Heart right ventricle (tissue), 16 donors: ENCODE measurements at regions not wholly inside any gene's neighbourhood (a gene's known extent, or its start where the extent isn't known, plus 50 kb on each side); places are given as distances from the start of the nearest gene placed in this dataset.

ENCODE experiments used
- ATAC-seq, 8 donors: fragments of 200-7000 bp; cut with Tn5 transposase; one replicate each; pipeline ENCODE4 v1.9.1; 2020; ENCODE audit warnings: mild to moderate bottlenecking in 8 of 8, moderate library complexity in 8 of 8, moderate number of reproducible peaks in 1 of 8
- DNase-seq, 2 donors: peaks; one replicate each; pipeline ENCODE4 v3.0.0-alpha.2; 2020
- H3K27ac ChIP-seq, 10 donors: fragments of 200-600 bp; sonication (generic) in 2 of 10; one replicate each; pipeline versions ENCODE4 v1.5.0 to v1.8.0; 2020 to 2022; ENCODE audit warnings: mild to moderate bottlenecking in 3 of 10
- H3K27me3 ChIP-seq, 7 donors: fragments of 200-600 bp; one replicate each; pipeline ENCODE4 v1.8.0; 2021 to 2022; ENCODE audit warnings: mild to moderate bottlenecking in 2 of 7
- H3K36me3 ChIP-seq, 9 donors: fragments of 200-600 bp; sonication (generic) in 1 of 9; one replicate each; pipeline versions ENCODE4 v1.5.0 to v1.8.0; 2020 to 2022; ENCODE audit warnings: mild to moderate bottlenecking in 2 of 9
- H3K4me1 ChIP-seq, 9 donors: fragments of 200-600 bp; sonication (generic) in 1 of 9; one replicate each; pipeline versions ENCODE4 v1.5.0 to v1.8.0; 2020 to 2022; ENCODE audit warnings: mild to moderate bottlenecking in 4 of 9
- H3K4me3 ChIP-seq, 10 donors: fragments of 200-600 bp; sonication (generic) in 2 of 10; one replicate each; pipeline versions ENCODE4 v1.5.0 to v1.8.0; 2020 to 2022; ENCODE audit warnings: mild to moderate bottlenecking in 7 of 10, moderate library complexity in 2 of 10
- H3K9me3 ChIP-seq, 11 donors: fragments of 200-600 bp in 10 of 11; sonication (generic) in 2 of 11; one replicate each; pipeline versions ENCODE4 v1.5.0 to v1.8.0; 2013 to 2022; ENCODE audit warnings: mild to moderate bottlenecking in 2 of 11, control low read depth in 1 of 11, moderate library complexity in 1 of 11
- whole genome bisulfite sequencing, 2 donors: extraction: QIAGEN DNeasy Blood & Tissue Kit; methylation state at CpG; one replicate each; pipeline ENCODE4 v1.1.7; 2013; ENCODE audit warnings: inconsistent platforms in 1 of 2; 5-methylcytosine and 5-hydroxymethylcytosine counted together
- intact Hi-C, 10 donors: fragments of 100-400 bp; cut with DNase I; formaldehyde crosslinking; loops; one replicate each; pipeline versions ENCODE4 v1.11.1 to v1.14.2; 2022
- TF ChIP-seq, protein P1 (sequence below), 9 donors: fragments of 200-600 bp; sonication (generic) in 2 of 9; IDR thresholded peaks; one replicate each; pipeline versions ENCODE4 v1.5.0 to v1.8.0; 2021 to 2022; ENCODE audit warnings: antibody characterized with exemption in 9 of 9, mild to moderate bottlenecking in 5 of 9, moderate library complexity in 1 of 9
- donor health status: Arrhythmogenic right ventricular cardiomyopathy.
- donor health status: ischemic (EF 13 %, LVEDD 7.1; RV severe dilation, severe dysfunction).
- donor health status: healthy with polysubstance abuse.
- donor health status: DM: no; HTN: yes; CAD: no.
- donor health status: DM: no; HTN: no; CAD: no.
- donor health status: ischemic (EF 25% LVEDD 6.9; RV normal size, moderate dysfunction).
- donor health status: ischemic (EF 25% LVEDD 5.7; RV mildly dilated, moderate dysfunction).
- donor health status: healthy.
- donor health status: DM: yes; HTN: yes; CAD: no.
- donor health status: Ischemic cardiomyopathy.
- donor health status: ischemic (EF 35%, LVEDD 5.7; RV mildly dilated, moderate dysfunction).
- donor health status: nonischemic (EF 11% LVEDD 7.7; RV severe dilation, severe dysfunction).
- donor health status: DM: yes; HTN: yes; CAD: no.
- donor health status: PGD.
- donor health status: ischemic (EF 29% LVEDD 5.4; RV normal size, mild dysfunction).
- donor health status: nonischemic (EF 23%, LVEDD 6.1; RV moderate dilation, normal function).

- DNase-seq (no peak), ATAC-seq (no peak)
- TF ChIP-seq, protein P1, sequence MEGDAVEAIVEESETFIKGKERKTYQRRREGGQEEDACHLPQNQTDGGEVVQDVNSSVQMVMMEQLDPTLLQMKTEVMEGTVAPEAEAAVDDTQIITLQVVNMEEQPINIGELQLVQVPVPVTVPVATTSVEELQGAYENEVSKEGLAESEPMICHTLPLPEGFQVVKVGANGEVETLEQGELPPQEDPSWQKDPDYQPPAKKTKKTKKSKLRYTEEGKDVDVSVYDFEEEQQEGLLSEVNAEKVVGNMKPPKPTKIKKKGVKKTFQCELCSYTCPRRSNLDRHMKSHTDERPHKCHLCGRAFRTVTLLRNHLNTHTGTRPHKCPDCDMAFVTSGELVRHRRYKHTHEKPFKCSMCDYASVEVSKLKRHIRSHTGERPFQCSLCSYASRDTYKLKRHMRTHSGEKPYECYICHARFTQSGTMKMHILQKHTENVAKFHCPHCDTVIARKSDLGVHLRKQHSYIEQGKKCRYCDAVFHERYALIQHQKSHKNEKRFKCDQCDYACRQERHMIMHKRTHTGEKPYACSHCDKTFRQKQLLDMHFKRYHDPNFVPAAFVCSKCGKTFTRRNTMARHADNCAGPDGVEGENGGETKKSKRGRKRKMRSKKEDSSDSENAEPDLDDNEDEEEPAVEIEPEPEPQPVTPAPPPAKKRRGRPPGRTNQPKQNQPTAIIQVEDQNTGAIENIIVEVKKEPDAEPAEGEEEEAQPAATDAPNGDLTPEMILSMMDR (IDR thresholded peaks at IDR 0.05), result no peak
- Histone ChIP-seq H3K9me3 (peaks cover 0 to 33% (median 0%) of the 10 kb centered on the region in 11 donors), H3K4me3 (no peak overlapping the region), H3K27me3 (no peaks in the 10 kb centered on the region), H3K36me3 (no peaks in the 10 kb centered on the region), H3K4me1 (no peaks in the 10 kb centered on the region), H3K27ac (no peak overlapping the region)
- intact Hi-C loops, result no loop called here
- 84 to 88% methylated on average over 3 of the region's 3 CpGs for WGBS, 2 donors
Measured at GRCh38 chr2:81550277-81550676, 1245.7 kb upstream of the LRRTM1 start.

- H3K27ac ChIP-seq, result no peak overlapping the region
- H3K27me3 ChIP-seq, result no peaks in the 10 kb centered on the region
- intact Hi-C loops, result no loop called here
- peaks cover 0 to 29% (median 0%) of the 10 kb centered on the region in 11 donors for H3K9me3 ChIP-seq
- DNase-seq (no peak), ATAC-seq (no peak)
- H3K4me3 ChIP-seq, result no peak overlapping the region
- H3K4me1 ChIP-seq, result no peaks in the 10 kb centered on the region
- no peaks in the 10 kb centered on the region for H3K36me3 ChIP-seq
- 75 to 80% methylated on average over 5 of the region's 5 CpGs for WGBS, 2 donors
- TF ChIP-seq, protein P1 (IDR thresholded peaks at IDR 0.05), result no peak
Measured at GRCh38 chr2:81549646-81550045, 1245.1 kb upstream of the LRRTM1 start.

GRCh38 chr2:81545626-81546025 lies 1241.1 kb upstream of the LRRTM1 start:
- no peak for DNase-seq
- 74 to 86% methylated on average over 2 of the region's 2 CpGs for WGBS, 2 donors
- H3K9me3 ChIP-seq, result peaks cover 0 to 7% (median 0%) of the 10 kb centered on the region in 11 donors

GRCh38 chr2:81542119-81542518 lies 1237.6 kb upstream of the LRRTM1 start:
- ATAC-seq (no peak), DNase-seq (no peak)
- Histone ChIP-seq H3K9me3 (peaks cover 0 to 3% (median 0%) of the 10 kb centered on the region in 11 donors), H3K27me3 (no peaks in the 10 kb centered on the region), H3K27ac (no peak overlapping the region), H3K4me1 (no peaks in the 10 kb centered on the region), H3K4me3 (no peak overlapping the region), H3K36me3 (no peaks in the 10 kb centered on the region)
- whole genome bisulfite sequencing, 2 donors, result 48 to 79% methylated on average over 1 of the region's 1 CpG
- intact Hi-C loops, result no loop called here
- TF ChIP-seq, protein P1 (IDR thresholded peaks at IDR 0.05), result no peak

More at GRCh38 chr2:81545626-81546025, 1241.1 kb upstream of the LRRTM1 start:
- Histone ChIP-seq H3K36me3 (no peaks in the 10 kb centered on the region), H3K27ac (no peak overlapping the region), H3K4me3 (no peak overlapping the region), H3K27me3 (no peaks in the 10 kb centered on the region), H3K4me1 (no peaks in the 10 kb centered on the region)
- intact Hi-C loops, result no loop called here
- no peak for ATAC-seq
- TF ChIP-seq, protein P1 (IDR thresholded peaks at IDR 0.05), result no peak
